ENCODE measurements at regions not wholly inside any gene's neighbourhood (a gene's known extent, or its start where the extent isn't known, plus 50 kb on each side); places are given as distances from the start of the nearest gene placed in this dataset.
"Not testable (repeated sequence)": the region's sequence is repeated elsewhere in the genome, so short reads cannot be mapped to it uniquely, and the experiment has no call there.

DNA sequence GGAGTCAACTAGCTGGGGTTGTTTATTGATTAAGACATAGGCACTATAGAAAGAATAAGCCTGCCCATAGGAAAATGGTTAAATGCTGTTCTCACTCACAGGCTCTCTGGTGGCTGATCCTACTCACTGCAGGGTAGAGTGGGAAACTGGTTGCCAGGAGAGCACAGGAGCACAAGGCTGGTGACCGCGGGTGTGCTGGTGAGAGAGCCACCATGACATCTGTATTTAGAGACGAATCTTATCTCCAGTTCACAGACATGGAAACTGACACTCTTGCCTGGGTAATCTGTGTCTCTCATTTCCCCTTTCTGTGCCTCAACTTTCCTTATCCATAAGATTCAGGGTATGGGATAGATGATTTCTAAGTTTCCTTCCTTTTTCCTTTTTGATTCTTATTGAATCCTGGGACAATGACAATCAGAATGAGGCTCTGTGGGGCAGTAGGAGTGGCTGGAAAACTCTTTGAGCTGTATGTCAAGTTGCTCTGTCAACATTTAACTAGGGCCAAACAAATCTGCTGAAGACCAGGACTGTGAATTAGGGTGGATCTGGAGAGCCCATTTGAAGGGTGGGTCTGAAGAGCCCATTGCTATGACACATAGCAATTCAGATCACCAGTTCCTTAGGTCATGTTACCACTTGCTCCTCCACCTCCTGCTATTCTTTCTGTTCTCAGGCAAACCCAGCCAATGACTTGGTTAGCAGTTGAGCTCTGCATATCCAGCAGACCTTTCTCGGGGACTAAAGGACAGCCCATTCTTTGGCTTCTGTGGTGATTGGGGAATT, 286.1 kb upstream of the TBL1XR1 start:
- no peak for DNase-seq

DNA sequence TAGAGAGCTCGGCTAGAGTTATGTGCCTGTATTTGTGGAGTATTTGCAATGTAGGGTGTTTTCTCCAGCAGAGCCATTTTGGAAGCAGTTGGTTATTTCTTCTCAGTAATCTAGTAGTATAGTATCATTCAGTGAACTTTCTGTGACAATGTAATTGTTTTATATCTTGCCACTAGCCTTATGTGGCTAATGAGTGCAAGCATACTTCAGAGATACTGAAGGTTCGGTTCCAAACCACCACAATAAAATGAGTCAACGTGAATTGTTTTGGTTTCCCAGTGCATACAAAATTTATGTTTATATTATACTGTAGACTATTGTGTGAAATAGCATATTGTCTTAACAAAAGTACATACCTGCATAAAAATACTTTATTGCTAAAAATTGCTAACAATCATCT, 286.9 kb upstream of the TBL1XR1 start:
- DNase-seq: no peak

DNA sequence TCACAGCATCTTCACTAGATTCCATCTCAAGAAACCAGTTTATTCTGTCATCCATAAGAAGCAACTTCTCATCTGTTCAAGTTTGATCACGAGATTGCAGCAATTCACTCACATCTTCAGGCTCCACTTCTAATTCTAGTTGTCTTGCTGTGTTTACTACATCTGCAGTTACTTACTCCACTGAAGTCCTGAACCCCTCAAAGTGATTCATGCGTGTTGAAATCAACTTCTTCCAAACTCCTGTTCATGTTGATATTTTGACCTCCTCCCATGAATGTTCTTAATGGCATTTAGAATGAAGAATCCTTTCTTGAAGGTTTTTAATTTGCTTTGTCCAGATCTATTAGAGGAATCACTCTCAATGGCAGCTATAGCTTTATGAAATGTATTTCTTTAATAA, 287.6 kb upstream of the TBL1XR1 start:
- no peak for DNase-seq

DNA sequence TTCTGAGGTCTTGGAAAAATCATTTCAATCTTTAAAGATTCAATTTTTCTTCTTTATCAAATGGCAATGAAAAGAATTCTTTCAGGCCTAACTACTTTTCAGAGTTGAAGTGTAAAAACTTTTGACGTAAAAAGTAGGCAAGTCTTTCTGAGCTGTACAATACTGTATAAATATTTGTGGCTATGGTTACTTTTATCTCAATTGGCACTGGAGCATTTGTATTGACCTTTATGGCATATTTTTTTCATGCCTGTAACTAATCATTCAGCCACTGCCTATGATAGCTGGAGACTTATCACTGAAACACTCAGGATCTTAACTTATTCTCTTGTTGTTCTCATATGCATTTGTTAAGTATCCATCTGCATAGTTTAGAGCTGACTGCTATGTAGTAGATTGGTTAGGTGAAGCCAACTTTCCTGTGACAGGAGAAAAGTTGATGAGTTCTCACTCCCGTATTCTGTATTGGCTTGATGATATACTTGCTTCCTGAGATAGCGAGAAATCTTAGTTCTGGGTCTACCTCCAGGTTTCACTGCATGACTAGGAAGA, 290.4 kb upstream of the TBL1XR1 start:
- no peak for DNase-seq

DNA sequence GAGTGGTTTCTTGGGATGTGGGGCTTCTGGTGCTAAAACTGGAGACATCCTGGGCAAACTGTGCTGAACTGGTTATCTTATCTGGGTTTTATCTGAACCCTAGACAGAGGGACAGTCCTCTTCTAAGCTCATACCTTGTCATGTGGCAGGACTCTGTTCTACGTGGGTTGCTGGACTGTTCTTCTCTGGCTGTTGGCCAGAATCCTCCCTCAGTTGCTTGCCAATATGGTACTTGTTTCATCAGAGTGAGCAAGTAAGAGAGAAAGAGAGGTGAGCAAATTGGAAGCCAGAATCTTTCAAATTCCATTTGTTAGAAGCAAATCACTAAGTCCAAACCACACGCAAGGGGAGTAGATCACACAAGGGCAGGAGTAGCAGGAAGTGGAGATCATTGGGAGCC, 291.5 kb upstream of the TBL1XR1 start:
- no peak for DNase-seq

DNA sequence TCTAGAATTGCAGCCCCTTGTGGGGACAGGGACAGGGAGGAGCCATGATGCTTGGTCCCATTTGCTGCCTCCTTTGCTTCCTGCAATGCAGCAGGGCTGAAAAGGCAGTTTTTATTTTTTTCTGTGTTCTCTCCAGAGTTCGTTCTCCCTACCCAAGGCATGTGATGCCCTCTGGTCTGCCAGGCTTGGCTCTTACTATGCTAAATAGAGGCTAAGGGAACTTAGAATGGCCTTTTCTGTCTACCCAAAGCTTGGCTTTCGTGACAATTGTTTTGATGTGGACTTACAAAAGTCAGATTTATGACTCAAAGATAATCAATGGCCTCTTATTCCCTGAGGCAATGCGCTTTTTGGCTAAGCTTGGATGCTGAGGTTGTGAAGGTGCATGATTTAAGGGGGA, 293.3 kb upstream of the TBL1XR1 start:
- DNase-seq: no peak

DNA sequence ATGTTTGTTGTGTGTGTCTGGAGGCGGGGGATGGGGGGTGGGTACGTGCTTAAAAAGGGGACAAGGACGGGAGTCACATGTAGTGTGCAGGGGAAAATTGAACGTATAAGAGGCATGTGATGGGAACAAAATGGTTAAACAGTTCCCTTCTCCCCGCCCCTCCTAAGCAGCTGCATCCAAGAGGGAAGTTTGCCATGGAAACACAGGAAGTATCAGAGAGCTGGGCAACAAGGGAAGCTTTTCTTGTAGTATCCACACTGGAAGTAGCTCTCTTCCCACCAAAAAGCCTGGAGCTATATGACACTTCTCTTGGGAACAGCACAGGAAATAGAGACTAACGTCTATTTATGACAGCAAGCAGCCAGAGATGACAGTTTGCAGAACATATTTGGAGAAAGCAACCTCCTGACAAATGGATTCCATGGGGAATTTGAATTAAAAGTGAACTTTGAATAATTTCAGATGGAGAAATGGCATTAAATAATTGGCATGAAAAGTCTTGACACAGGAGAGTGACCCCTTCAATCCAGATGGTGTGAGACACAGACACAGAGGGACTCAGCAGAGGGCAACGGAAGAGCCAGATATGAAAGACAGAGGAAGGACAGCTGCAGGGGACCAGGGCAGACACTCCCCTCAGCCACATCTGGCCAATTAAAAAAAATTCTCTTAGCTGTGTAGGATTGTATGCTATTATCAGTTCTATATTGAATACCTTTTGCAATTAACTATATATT, 294.2 kb upstream of the TBL1XR1 start:
- no peak for DNase-seq

DNA sequence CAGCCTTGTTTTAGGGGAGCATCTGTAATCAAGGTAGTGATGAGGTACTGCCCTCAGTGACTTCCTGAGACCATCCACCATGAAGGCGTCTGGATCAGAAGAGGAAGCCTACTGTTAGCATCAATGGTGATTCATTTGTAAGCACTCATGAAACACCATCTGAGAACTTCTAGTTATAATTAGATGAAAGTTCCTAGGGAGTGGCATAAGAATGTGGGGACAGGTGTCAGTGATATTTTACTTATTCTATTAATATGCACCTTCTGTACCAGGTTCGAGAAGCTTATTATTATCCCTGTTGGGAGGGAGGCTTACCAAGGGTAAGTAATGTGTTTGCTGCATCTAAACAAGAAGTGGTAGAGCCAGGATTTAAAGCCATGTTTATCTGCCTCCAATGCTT, 295.8 kb upstream of the TBL1XR1 start:
- DNase-seq: no peak

DNA sequence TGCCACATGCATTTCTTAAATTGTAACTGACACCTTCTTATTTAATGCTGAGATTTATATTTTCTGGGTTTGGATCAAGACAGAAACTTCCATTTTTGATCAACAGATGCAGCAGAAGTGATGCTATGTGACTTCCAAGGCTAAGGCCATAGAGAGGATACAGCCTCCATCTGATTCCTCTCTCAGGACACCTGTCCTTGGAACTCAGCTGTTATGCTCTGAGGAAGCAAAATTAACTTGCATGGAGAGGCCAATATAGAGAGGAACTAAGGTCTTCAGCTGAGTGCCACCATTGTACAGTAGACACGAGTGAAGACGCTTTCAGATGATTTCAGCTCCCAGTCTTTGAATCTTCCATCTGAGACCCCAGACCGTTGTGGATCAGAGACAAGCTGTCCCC, 296.9 kb upstream of the TBL1XR1 start:
- no peak for DNase-seq

DNA sequence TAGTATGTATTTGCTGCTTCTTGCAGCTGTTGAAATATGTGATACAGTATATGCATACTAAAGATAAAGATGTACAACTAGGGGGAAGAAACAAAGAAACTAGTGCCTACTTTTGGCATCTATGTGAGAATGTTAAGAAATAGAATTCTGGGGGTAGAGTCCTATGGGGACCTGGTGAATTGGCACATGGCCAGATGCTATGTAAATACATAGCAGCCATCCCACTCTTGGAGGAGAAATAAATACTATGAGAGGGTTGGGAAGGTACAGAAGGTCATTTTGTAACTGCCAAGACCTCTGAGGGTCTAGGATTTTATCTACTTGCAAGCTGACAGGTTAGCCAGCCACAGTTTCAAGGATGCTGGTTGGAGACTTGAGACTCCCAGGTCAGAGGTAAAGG, 298.3 kb upstream of the TBL1XR1 start:
- DNase-seq: no peak

DNA sequence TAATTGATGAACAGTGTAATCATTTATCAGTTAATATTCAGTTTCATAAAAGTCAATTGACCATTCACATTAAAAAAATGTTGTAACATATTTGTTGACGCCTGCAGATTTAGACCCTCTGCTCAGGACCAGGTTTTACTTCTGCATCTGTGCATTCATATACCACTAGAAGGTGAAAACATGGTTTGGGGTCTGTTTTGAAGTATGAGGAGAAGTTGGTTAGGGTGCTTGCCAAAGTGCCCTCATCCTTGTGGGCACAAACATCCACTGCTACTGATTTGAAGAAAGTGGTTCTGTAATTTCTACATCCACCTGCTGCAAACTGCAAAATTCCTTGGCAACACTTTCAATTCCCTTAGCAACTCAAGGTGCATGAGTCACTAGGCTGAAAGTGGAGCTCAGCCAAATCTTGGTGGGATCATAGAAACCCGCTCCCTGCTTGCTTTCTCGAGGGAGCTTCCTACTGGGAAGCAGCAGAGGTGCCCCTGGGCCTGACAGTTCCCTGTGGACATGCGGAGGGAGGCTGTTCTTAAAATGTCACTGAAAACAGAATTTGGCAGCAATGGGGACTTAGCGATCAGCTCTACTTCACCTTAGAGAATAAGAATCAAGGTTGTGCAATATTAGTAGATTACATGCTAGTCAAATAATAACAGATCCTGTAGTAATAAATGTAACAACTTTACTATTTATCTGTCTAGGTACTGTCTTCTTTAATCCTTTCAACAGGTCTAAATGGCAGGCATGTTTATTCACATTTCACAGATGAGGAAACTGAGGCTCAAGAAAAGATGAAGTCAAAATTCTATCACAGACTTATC, 301.0 kb upstream of the TBL1XR1 start:
- DNase-seq: no peak

DNA sequence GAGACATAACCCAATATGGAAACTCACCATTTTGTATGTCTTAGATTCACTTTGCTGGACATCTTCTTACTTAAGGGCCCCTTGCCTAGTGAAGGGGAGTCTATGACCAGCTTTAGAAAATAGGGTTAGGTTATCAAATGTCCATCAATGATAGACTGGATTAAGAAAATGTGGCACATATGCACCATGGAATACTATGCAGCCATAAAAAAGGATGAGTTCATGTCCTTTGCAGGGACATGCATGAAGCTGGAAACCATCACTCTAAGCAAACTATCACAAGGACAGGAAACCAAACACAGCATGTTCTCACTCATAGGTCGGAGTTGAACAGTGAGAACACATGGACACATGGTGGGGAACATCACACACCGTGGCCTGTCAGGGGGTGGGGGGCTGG, 301.8 kb upstream of the TBL1XR1 start:
- not testable (repeated sequence) for DNase-seq

DNA sequence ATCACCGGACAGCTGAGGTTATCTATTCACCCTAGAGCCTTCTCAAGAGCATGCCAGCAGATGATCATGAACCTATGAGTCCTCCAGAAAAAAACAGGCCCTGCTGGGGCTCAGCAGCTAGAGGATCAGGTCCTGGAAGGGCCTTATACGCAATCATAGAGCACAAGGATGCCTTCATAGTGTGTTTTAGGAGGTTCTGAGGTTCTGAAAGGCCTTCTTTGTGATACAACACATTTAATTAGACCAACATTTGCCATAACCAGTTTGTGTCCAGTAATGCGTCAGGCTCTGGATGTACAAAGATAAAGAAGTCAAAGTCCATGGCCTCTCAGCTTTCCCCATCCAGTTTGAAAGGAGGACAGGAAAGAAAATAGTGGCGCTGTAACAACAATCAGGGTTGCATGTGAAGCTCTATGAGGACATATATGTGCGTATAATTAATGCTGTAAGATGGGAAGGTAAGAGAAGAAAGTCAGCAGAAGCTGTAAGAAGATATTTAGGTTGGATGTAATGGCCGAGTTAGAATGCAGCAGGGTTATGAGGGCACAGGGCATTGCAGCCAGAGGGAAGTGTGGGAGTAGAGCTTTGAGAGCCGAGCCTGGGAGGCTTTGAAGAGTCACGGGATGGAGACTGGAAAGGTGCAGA, 302.6 kb upstream of the TBL1XR1 start:
- no peak for DNase-seq

DNA sequence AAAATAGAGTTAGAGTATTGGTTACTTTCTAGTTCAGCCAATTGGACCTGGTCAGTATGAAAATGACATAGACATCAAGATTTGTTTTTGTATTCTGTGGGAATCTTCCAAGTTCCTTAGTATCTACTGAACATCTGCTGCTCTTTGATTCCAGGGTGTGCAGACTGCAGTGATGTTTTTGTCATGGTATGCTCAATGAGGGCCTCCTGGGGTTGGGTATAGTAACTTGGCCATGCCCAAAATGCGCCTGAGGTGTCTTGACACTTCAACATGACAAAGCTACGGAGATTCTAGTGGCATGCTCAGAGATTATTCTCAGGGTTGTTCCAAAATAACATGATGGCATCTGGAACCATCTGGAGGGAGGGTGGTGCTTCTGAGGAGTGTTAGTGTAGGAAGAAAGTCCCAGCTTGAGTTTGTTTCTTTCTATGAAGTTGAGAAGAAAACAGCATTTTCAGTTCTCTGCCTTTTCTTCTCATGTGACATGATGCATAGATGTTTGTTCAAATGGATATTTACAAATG, 313.5 kb upstream of the TBL1XR1 start:
- DNase-seq: no peak

DNA sequence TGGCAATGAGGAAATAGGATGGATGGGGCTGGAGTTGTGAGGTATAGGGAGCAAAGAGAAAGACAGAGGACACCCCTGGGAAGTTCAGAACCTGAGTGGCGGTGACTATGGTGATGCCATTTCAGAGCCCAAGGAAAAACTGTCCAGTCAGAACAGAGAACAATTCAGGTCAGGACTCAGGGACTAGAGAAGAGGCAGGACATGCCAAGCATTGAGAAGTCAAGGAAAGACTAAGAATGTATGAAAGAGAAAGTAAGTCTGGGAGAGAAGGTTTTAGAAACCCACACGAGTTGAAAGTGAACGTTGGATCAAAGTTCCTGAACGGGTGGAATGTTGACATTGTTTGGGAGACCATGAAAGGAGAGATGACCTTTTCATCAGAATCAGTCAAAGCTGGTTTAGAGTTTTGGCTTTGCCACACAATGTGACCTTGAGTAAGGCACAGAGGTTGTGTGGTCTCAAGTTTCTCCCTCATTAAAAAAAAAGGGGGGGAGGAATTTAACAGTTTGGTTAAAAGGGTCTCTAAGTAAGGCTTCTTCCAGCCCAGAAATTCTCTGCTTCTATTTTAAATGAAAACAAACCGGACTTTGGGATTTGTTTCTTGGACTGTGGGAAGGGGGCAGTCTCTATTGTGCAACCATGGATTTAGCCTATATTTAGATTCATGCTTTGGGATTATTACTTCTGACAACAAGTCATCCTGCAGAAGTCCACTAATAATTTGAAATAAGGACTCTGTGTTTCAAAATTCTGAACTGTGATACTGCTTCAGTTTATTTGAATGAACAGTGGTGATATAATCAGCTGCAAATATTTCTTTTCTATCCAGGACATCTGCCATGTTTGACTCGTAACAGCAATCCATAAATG, 315.9 kb upstream of the TBL1XR1 start:
- DNase-seq: no peak

DNA sequence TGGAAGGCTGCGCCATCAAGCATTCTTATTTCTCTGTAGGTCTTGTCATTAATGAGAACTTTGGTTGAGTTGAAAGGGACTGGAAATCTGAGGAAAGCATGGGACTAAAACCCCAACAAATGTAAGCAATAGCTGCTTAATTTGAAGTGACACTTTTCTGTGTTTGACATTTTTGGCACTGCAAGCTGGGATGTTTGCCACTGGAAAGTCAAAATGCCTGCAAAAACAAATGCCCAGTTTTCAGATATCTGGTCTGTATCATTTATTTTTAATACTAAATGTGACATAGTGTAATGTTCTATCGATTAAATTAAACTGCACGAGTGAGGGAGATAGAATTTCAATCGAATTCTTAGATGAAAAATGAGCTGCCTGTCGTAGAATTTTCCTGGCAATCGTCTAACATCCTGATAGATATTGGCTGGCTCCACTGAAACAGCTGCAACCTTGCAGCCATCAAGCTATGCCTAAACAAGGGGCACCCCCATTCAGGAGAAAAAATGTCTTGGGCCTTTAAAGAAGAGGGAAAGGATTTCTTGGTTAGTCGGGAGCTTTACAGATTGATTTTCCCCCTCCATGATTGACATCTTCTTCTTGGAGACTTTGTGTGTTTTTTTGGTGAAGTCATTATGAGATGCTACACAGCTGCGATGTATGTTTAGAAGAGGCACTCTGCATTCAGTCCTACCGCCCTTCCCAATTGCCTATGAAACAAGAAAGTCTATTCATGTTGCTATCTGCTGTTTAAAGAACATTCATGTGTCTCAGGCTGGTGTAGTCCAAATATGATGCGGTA, 316.7 kb upstream of the TBL1XR1 start:
- no peak for DNase-seq

DNA sequence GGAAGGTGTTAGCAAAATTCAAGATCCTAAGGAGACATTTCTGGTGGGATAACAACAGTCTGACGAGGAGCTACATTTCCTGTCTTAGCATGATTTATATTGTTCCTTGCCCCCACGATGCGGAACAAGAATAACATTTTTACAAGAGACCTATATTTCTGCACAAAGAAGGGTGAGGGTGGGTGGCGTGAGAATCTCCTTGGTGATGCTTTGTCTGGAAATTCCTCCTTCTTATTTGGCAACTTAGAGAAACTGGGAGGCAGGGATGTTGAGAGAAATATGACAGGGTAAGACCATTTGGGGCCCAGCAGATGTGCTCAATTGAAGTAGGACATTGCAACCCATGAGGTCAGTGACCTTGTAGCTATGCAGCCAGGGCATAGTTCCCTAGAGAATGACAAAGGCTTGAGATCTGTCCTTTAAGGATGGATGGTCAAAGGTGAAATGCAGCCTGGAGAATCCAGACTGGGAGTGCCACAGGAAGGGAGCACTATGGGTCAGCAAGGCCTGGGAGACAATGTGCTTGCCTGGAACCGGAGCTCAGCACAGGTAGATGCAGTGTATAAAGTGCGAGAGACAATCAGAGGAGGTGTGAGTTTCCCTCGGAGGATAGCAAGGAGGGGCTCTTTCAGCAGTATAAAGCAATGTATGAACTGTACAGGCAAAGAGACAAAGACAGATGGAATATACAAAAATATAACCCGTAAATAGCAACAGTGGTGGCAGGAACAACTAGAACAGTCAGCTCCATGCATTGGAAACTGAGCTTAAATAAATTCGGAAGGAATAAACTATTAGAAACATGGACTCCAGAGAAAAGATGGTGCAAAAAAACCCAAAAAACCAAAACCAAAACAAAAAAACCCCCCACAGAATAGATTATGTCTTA, 317.6 kb upstream of the TBL1XR1 start:
- no peak for DNase-seq

DNA sequence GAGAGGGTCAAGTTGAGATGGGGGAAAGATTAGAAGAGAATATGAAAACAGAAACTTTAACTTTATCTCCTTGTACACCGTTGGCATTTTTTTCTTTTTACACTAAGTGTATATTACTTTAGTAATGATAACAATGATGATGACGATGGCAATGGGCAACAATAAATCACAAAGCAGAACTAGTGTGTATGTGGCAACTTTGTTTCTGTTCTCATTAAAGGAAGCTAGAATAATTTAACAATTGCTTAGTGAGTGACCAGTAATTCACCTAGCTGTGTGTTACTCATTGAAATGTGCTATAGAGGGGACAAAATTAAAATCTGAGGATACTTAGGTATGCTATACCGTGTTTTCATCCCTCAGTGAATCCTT, 318.5 kb upstream of the TBL1XR1 start:
- no peak for DNase-seq

DNA sequence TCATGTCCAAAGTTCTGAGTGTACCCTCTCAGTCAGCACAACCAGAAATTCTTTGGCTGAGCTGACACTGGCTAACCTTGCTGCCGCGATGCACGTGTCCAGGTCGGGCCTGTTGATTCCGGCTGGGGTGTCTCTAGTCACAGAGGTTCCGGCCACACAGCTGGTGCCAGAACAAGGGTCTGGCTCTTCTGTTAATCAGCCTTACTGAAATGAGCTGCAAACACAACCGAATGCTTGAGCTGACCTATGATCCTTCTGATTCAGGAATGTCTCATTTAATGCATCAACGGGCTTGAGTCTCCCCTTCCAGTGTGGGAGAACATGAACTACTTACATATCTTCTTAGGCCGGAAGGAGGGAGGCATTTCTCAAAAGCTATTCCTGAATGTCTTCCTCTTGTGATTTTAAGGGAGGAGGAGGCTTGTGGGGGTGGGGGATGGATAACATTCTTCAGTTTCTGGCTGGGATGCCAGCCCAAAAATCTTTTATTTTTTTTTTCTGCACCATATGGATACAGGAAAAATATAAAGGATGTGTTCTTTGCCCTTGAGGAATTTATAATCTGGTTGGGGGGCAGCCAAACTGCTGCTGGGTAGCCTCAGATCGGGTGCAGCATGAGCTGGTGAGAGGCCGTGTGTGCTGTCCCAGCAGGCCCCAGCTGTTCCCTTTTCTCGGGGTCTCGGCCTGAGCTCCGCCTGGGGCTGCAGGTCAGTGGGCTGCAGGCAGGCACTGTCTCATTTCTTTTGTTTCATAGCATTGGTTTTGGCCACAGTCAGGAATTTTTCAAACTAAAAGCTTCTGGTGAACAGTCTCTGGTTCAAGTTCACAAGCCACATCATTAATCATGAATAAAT, 319.1 kb upstream of the TBL1XR1 start:
- no peak for DNase-seq
